Breast epithelium (tissue), 4 donors: ENCODE measurements at regions not wholly inside any gene's neighbourhood (a gene's known extent, or its start where the extent isn't known, plus 50 kb on each side); places are given as distances from the start of the nearest gene placed in this dataset.

Experiments used
- DNase-seq, 2 donors: peaks; one replicate each; pipeline ENCODE4 v3.0.0-alpha.2; 2019; ENCODE audit warnings: low spot score in 2 of 2
- H3K27ac ChIP-seq, 2 donors: fragments of 200-600 bp; sonication (generic) in 1 of 2; one replicate each; pipeline ENCODE4 v1.5.1; 2016 to 2019; ENCODE audit warnings: mild to moderate bottlenecking in 1 of 2
- H3K27me3 ChIP-seq, 2 donors: fragments of 200-600 bp; sonication (generic) in 1 of 2; one replicate each; pipeline versions ENCODE4 v1.5.1 to v1.6.0; 2017 to 2019; ENCODE audit warnings: control low read depth in 1 of 2, mild to moderate bottlenecking in 1 of 2
- H3K36me3 ChIP-seq: fragments of 200-600 bp; one replicate; pipeline ENCODE4 v1.5.1; 2019
- H3K4me1 ChIP-seq, 2 donors: fragments of 200-600 bp; sonication (generic); one replicate each; pipeline ENCODE4 v1.5.1; 2016 to 2019; ENCODE audit warnings: control low read depth in 1 of 2
- H3K4me3 ChIP-seq, 3 donors: fragments of 200-600 bp; sonication (generic); 1 replicate in 2 of 3; 2 replicates in 1 of 3; pipeline ENCODE4 v1.5.1; 2016 to 2019; ENCODE audit warnings: mild to moderate bottlenecking in 3 of 3, moderate library complexity in 2 of 3
- H3K9me3 ChIP-seq, 2 donors: fragments of 200-600 bp; sonication (generic) in 1 of 2; one replicate each; pipeline ENCODE4 v1.5.1; 2016 to 2019; ENCODE audit warnings: control low read depth in 1 of 2
- CTCF ChIP-seq, 3 donors: fragments of 450-650 bp; IDR thresholded peaks; one replicate each; pipeline ENCODE4 v1.5.1; 2016 to 2017; ENCODE audit warnings: antibody characterized with exemption in 3 of 3, mild to moderate bottlenecking in 3 of 3, moderate library complexity in 3 of 3
- POLR2A ChIP-seq: fragments of 450-650 bp; IDR thresholded peaks from one replicate; pipeline ENCODE4 v1.6.1; 2016; ENCODE audit warnings: antibody characterized with exemption, mild to moderate bottlenecking, moderate library complexity
- POLR2AphosphoS5 ChIP-seq, 3 donors: sonication (generic); formaldehyde crosslinking; IDR thresholded peaks; one replicate each; pipeline ENCODE4 v1.6.1; 2017; ENCODE audit warnings: antibody characterized with exemption in 3 of 3
- intact Hi-C: fragments of 100-400 bp; cut with DNase I; formaldehyde crosslinking; loops from one replicate; pipeline ENCODE4 v1.15.1; 2023; ENCODE audit warnings: low total_unique reads

GRCh38 chr9:120330031-120330430 lies 249.9 kb downstream of the CDK5RAP2 start:
- TF ChIP-seq POLR2A (no peak), CTCF (IDR thresholded peaks at IDR 0.05) (no peak), POLR2AphosphoS5 (IDR thresholded peaks at IDR 0.05) (no peak)
- H3K27ac ChIP-seq, result no peak overlapping the region
- intact Hi-C loops, result no loop called here

GRCh38 chr9:120327322-120327721 lies 252.6 kb downstream of the CDK5RAP2 start:
- H3K4me3 ChIP-seq, result no peak overlapping the region
- H3K27me3 ChIP-seq, result no peaks in the 10 kb centered on the region
- H3K27ac ChIP-seq, result no peak overlapping the region
- TF ChIP-seq POLR2AphosphoS5 (IDR thresholded peaks at IDR 0.05), result no peak
- intact Hi-C loops, result no loop called here
- no peaks in the 10 kb centered on the region for H3K36me3 ChIP-seq
- H3K9me3 ChIP-seq, result peaks cover 0 to 10% of the 10 kb centered on the region in 2 donors
- DNase-seq, result no peak
- H3K4me1 ChIP-seq, result no peaks in the 10 kb centered on the region

More at GRCh38 chr9:120330031-120330430, 249.9 kb downstream of the CDK5RAP2 start:
- peaks cover 0 to 10% of the 10 kb centered on the region in 2 donors for H3K9me3 ChIP-seq
- H3K4me3 ChIP-seq, result no peak overlapping the region
- DNase-seq, result no peak
- H3K27me3 ChIP-seq, result no peaks in the 10 kb centered on the region
- no peaks in the 10 kb centered on the region for H3K4me1 ChIP-seq
- H3K36me3 ChIP-seq, result no peaks in the 10 kb centered on the region

GRCh38 chr9:120326049-120326693 lies 253.8 kb downstream of the CDK5RAP2 start:
- DNase-seq, result no peak
- no peaks in the 10 kb centered on the region for H3K27me3 ChIP-seq
- intact Hi-C loops, result no loop called here
- no peak overlapping the region for H3K4me3 ChIP-seq
- H3K27ac ChIP-seq, result no peak overlapping the region
- TF ChIP-seq POLR2A (no peak), CTCF (IDR thresholded peaks at IDR 0.05) (no peak), POLR2AphosphoS5 (IDR thresholded peaks at IDR 0.05) (no peak)
- no peaks in the 10 kb centered on the region for H3K36me3 ChIP-seq
- peaks cover 0 to 10% of the 10 kb centered on the region in 2 donors for H3K9me3 ChIP-seq
- no peaks in the 10 kb centered on the region for H3K4me1 ChIP-seq

GRCh38 chr9:120324996-120325642 lies 254.8 kb downstream of the CDK5RAP2 start:
- intact Hi-C loops, result no loop called here
- H3K9me3 ChIP-seq, result no peaks in the 10 kb centered on the region
- no peak overlapping the region for H3K4me3 ChIP-seq
- H3K27ac ChIP-seq, result no peak overlapping the region
- no peak for DNase-seq
- H3K27me3 ChIP-seq, result no peaks in the 10 kb centered on the region
- H3K4me1 ChIP-seq, result no peaks in the 10 kb centered on the region
- TF ChIP-seq POLR2A, result no peak
- no peaks in the 10 kb centered on the region for H3K36me3 ChIP-seq

- H3K4me3 ChIP-seq, result no peak overlapping the region
- no peak for DNase-seq
- intact Hi-C loops, result no loop called here
Observed at GRCh38 chr9:120324461-120324860, 255.5 kb downstream of the CDK5RAP2 start.

More at GRCh38 chr9:120324461-120324860, 255.5 kb downstream of the CDK5RAP2 start:
- no peaks in the 10 kb centered on the region for H3K27me3 ChIP-seq
- H3K4me1 ChIP-seq, result no peaks in the 10 kb centered on the region
- no peaks in the 10 kb centered on the region for H3K9me3 ChIP-seq
- no peaks in the 10 kb centered on the region for H3K36me3 ChIP-seq
- no peak for TF ChIP-seq CTCF (IDR thresholded peaks at IDR 0.05)
- H3K27ac ChIP-seq, result no peak overlapping the region
